GM23338 (cell line): ENCODE measurements at regions not wholly inside any gene's neighbourhood (a gene's known extent, or its start where the extent isn't known, plus 50 kb on each side); places are given as distances from the start of the nearest gene placed in this dataset.

Source experiments
- CREB1 ChIP-seq: fragments of 250-450 bp; sonication (Bioruptor Pico); IDR thresholded peaks from 2 replicates; pipeline ENCODE4 v1.5.0; 2020; ENCODE audit warnings: low read depth, mild to moderate bottlenecking, moderate library complexity
- CTCF ChIP-seq, 2 experiments: fragments of 200-600 bp in 1 of 2; sonication (generic) in 1 of 2; conservative IDR thresholded peaks; 2 replicates each; pipeline versions ENCODE4 v1.5.1 to v1.6.1; 2016 to 2017; ENCODE audit warnings: antibody characterized with exemption in 2 of 2, low read depth in 2 of 2, mild to moderate bottlenecking in 2 of 2, moderate library complexity in 1 of 2
- ETS1 ChIP-seq: IDR thresholded peaks from 2 replicates; pipeline ENCODE4 v1.6.1; 2016; ENCODE audit warnings: antibody characterized with exemption
- EZH2 ChIP-seq: fragments of 200-600 bp; sonication (generic); IDR thresholded peaks from one replicate; pipeline ENCODE4 v1.8.0; 2017; ENCODE audit warnings: antibody characterized with exemption, mild to moderate bottlenecking, low read depth; ENCODE audit not compliant: unreplicated experiment
- JUNB ChIP-seq: IDR thresholded peaks from one replicate; pipeline ENCODE4 v1.6.1; 2016; ENCODE audit warnings: antibody characterized with exemption; ENCODE audit not compliant: unreplicated experiment
- POLR2AphosphoS5 ChIP-seq: IDR thresholded peaks from 2 replicates; pipeline ENCODE4 v1.6.1; 2016; ENCODE audit warnings: antibody characterized with exemption, low read depth
- REST ChIP-seq: IDR thresholded peaks from one replicate; pipeline ENCODE4 v1.6.1; 2018; ENCODE audit warnings: antibody characterized with exemption; ENCODE audit not compliant: unreplicated experiment
- STAT1 ChIP-seq: IDR thresholded peaks from one replicate; pipeline ENCODE4 v1.6.1; 2016; ENCODE audit warnings: antibody characterized with exemption; ENCODE audit not compliant: unreplicated experiment
- ZNF331 ChIP-seq: fragments of 250-450 bp; sonication (Bioruptor Pico); IDR thresholded peaks from 2 replicates; pipeline ENCODE4 v1.5.0; 2020; ENCODE audit warnings: low read depth, mild to moderate bottlenecking, moderate library complexity
- ZNF462 ChIP-seq: fragments of 250-450 bp; sonication (Bioruptor Pico); IDR thresholded peaks from 2 replicates; pipeline ENCODE4 v1.5.0; 2020; ENCODE audit warnings: mild to moderate bottlenecking, moderate library complexity

GRCh38 chr5:89628876-89629635 is 746.1 kb upstream of the MEF2C start:
- TF ChIP-seq CTCF (conservative IDR thresholded peaks at IDR 0.05; ENCODE audit: low read depth in 2 of 2) (no peak), EZH2 (no peak), REST (no peak), ETS1 (no peak), ZNF331 (CRISPR knock-in tag) (no peak), POLR2AphosphoS5 (no peak), CREB1 (CRISPR knock-in tag) (no peak), STAT1 (no peak), ZNF462 (no peak), JUNB (no peak)
